DMS 273 (cell line): ENCODE measurements at regions not wholly inside any gene's neighbourhood (a gene's known extent, or its start where the extent isn't known, plus 50 kb on each side); places are given as distances from the start of the nearest gene placed in this dataset.
"Not testable (repeated sequence)": the region's sequence is repeated elsewhere in the genome, so short reads cannot be mapped to it uniquely, and the experiment has no call there.

ENCODE experiments used
- DNase-seq: peaks from one replicate; lab custom pipeline; 2025; ENCODE audit not compliant: unreplicated experiment; lab: John Stamatoyannopoulos, UW

DNA sequence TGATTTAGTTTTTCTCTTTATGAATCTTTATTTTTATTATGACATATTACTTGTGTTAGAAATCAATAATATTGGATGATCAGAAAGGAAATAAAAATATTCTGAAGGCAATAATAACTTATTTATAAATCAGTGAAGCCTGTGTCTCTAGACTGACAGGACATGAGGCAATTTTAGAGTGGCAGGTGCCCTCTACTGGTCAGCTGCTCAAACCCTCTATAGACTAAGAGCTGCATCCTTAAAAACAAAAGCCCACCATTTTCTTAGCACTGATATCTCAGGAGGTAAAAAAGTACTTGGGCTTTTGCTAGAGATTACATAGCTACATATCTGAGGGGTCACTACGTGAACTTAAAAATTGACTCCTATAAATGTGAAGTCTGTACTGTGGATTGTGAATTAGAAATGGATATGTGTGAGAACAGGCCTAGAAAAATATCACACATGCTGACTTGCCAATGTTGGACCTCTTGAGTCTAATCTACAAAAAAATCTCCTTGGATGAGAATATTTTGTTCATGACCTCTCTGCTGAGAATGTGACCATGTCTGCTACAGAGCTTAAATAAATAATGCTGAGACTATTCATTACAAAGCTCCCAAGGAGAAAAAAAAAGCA lies 597.9 kb upstream of the ADAMTS5 start:
- DNase-seq: peak; percentile 47

DNA sequence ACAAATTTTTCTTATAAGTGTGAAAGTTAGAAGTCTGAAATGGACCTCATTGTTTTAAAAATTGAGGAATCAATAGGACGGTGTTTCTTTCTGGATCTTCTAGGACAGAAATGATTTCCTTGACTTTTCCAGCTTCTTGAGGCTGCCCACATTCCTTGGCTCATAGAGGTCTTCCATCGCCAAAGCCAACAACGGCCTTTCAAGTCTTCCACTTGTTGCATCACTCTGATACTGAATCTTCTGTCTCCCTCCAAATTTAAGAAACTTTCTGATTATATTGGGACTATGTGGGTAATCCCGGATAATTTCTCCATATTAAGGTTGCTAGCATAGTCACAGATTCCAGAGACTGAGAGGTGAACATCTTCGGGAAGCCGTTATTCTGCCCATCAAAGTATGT lies 595.4 kb upstream of the ADAMTS5 start:
- DNase-seq: no peak

- no peak for DNase-seq
Measured at GRCh38 chr21:27561116-27561515, 594.2 kb upstream of the ADAMTS5 start.

- DNase-seq: no peak
Measured at GRCh38 chr21:27557356-27557755, 590.5 kb upstream of the ADAMTS5 start.

DNA sequence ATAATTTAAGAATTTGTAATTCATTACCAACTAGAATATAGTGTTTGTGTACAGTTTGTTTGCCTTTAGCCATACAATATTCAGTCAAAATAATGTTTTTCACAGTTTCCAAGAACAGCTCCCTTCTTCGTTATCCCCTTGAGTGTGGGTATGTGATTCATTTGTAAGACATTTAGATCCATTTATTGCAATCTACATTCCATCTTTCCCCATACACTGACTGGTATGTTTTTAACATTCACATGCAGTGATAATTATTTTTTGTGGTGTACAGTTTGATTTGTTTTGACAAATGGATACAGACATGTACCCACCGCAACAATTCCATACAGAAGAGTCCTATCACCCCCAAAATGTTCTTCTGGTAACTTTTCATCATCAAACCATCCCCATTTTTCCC lies 589.1 kb upstream of the ADAMTS5 start:
- DNase-seq: no peak

GRCh38 chr21:27550287-27550686 lies 583.4 kb upstream of the ADAMTS5 start:
- no peak for DNase-seq

DNA sequence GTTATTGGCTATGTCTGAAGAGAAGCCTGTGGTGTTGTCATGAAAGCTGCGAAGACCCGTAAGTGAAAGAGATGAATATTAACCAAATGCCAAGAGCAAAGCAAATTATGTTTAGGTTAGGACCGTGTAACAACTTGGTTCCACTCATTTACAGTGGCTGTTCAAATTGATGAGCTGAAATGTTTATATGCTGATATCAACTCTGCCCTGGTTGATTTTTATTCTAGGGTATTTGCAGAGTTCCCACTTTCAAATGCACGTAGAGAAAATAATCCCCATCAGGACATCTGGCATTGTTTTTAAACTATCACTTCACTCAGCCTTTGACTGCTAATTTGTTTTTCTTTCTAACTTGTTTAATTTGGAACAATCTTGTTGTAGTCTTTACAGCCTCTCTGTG lies 581.6 kb upstream of the ADAMTS5 start:
- DNase-seq: no peak

DNA sequence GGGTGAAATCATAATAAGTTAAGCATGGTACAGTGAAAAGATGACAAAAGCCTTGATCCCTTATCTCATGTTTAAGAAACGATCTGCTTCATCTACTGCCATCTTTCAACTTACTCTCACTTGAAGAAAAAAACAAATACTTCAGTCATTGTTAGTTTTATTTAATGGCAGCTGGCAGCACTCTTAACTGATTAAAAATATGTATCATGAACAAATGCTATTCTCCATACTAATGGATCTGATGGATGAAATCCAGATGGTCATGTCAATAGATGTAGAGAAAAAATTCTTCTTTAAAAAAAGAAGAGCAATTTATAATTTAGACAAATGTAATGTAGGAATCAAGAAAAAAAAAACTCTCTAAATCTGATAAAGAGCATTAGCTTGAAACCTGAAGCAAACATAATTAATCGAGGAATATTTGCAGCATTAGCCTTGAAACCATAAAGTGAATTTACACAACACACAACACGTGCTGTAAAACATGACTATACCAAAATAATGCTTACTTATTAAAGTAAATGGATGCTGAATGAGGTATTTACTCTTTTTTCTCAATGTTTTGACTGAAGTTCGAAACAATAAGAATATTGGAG lies 579.0 kb upstream of the ADAMTS5 start:
- no peak for DNase-seq

GRCh38 chr21:27542126-27542525 lies 575.2 kb upstream of the ADAMTS5 start:
- DNase-seq: not testable (repeated sequence)

DNA sequence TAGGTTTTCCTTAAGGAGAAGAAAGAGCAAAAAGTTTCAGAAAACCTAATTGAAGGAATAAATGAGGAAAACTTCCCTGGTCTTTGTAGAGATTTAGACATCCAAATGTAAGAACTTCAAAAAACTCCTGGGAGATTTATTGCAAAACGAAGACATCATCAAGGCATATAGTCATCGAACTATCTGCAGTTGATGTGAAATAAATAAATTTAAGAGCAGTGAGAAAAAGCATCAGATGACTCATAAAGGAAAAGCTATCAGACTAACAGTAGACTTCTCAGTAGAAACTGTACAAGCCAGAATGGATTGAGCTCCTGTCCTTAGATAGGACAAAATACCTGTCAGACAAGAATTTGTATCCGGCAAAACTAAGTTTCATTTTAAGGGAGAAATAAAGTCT lies 569.4 kb upstream of the ADAMTS5 start:
- no peak for DNase-seq

- no peak for DNase-seq
Measured at GRCh38 chr21:27535188-27535587, 568.3 kb upstream of the ADAMTS5 start.

- DNase-seq: no peak
Measured at GRCh38 chr21:27534206-27534605, 567.3 kb upstream of the ADAMTS5 start.

DNA sequence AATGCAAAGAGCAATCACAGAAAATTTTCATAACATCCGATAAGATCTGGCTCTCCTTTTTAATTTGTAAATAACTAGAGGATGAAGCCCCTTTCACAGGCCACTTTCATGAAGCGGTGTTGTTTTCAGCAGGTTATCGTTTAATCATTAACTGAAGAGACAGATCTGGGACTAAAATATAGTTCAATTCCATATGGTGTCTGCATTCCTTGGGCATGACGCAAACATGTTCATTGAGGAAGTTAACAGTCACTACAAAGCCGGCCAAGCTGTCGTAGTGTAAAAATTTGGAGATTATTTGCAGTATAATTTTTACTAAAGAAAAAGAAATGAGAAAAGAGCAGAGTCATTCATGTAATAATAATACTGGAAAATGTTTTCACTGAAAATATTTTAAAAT lies 565.2 kb upstream of the ADAMTS5 start:
- peak; percentile 23 for DNase-seq

GRCh38 chr21:27528697-27529096 lies 561.8 kb upstream of the ADAMTS5 start:
- DNase-seq: no peak

DNA sequence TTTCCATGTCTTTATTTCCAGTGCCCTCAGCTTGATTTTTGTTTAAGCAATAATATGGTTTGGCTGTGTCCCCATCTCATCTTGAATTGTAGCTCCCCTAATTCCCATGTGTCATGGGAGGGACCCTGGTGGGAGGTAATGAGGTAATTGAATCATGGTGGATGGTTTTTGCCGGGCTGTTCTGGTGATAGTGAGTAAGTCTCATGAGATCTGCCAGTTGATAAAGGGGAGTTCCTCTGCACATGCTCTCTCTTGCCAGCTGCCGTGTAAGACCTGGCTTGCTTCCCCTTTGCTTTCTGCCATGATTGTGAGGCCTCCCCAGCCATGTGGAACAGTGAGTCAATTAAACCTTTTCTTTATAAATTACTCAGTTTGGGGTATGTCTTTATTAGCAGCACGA lies 559.6 kb upstream of the ADAMTS5 start:
- no peak for DNase-seq

- no peak for DNase-seq
Measured at GRCh38 chr21:27525780-27526179, 558.9 kb upstream of the ADAMTS5 start.

DNA sequence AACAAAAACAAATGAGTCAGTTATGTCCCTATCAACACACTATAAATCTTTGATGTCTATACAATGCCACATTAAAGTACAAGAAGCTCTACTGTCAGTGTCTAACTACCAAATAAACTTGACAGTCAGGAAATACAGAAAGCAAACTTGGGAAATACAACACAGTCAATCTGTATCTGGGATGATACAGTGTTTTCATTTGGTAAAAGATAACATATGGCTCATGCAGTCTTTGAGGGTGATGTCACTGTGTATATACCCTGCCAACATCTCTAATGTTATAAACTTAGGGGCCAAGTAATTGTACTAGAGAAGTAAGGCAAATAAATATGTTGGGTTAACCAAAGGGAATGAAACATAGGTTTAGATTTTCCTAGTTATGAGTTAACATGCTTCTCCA lies 552.5 kb upstream of the ADAMTS5 start:
- DNase-seq: no peak

- DNase-seq: not testable (repeated sequence)
Measured at GRCh38 chr21:27517177-27517576, 550.3 kb upstream of the ADAMTS5 start.

DNA sequence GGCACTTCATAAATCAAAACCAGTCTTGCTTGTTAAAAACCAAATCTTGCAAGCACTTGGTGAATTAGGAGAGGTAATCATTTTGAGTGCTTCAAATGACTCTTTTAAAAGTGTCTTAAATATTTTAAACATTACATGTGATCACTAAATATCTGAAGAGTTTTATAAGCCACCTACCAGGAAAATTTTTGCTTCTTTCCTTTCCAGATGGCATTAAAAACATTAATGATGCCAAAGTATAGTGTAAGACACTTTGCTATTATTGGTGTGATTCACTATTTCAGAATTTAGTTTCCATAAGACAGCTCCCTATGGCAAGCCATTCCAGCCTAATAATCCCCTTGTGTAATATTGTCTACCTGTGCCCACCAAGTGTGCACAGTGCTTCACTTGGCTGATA lies 548.8 kb upstream of the ADAMTS5 start:
- no peak for DNase-seq

GRCh38 chr21:27513825-27514224 lies 546.9 kb upstream of the ADAMTS5 start:
- no peak for DNase-seq

GRCh38 chr21:27513016-27513415 lies 546.1 kb upstream of the ADAMTS5 start:
- DNase-seq: no peak

- DNase-seq: no peak
Measured at GRCh38 chr21:27511233-27511632, 544.3 kb upstream of the ADAMTS5 start.

- no peak for DNase-seq
Measured at GRCh38 chr21:27507695-27508094, 540.8 kb upstream of the ADAMTS5 start.
